B cell (primary cell): ENCODE measurements at regions not wholly inside any gene's neighbourhood (a gene's known extent, or its start where the extent isn't known, plus 50 kb on each side); places are given as distances from the start of the nearest gene placed in this dataset.

Experiments used
- ATAC-seq: fragments of 200-7000 bp; cut with Tn5 transposase; one replicate; pipeline ENCODE4 v1.10.0; 2021; ENCODE audit warnings: low read depth, mild to moderate bottlenecking, moderate number of reproducible peaks, moderate library complexity
- CTCF ChIA-PET: fragments of 350-600 bp; sonication (Branson Sonifier 250); formaldehyde crosslinking; loops from one replicate; lab custom pipeline; 2021; ENCODE audit warnings: antibody characterized with exemption, inconsistent platforms; lab: Charles Lee
- POLR2A ChIA-PET: fragments of 350-600 bp; sonication (Branson Sonifier 250); formaldehyde crosslinking; loops from one replicate; lab custom pipeline; 2021; ENCODE audit warnings: antibody characterized with exemption; lab: Charles Lee
- DNase-seq: peaks from one replicate; pipeline ENCODE4 v3.0.0; 2013
- H2AFZ ChIP-seq: 2 replicates; pipeline ENCODE4 v1.6.1; 2012; ENCODE audit warnings: mild to moderate bottlenecking, low read depth, low read length; ENCODE audit not compliant: insufficient read depth, poor library complexity, severe bottlenecking
- H3K27ac ChIP-seq, 2 donors: 1 replicate in 1 of 2; 2 replicates in 1 of 2; pipeline ENCODE4 v1.5.1; 2012 to 2013; ENCODE audit warnings: low read length in 2 of 2, mild to moderate bottlenecking in 2 of 2, moderate library complexity in 1 of 2
- H3K27me3 ChIP-seq, 4 experiments: fragments of 200-600 bp in 1 of 4; sonication (generic) in 1 of 4; replicated peaks in 1 of 4; 1 replicate in 2 of 4; 2 replicates in 2 of 4; pipeline versions ENCODE4 v1.6.1 to v1.7.0; 2013 to 2016; ENCODE audit warnings: low read length in 3 of 4, mild to moderate bottlenecking in 2 of 4, mixed read lengths in 1 of 4, moderate library complexity in 1 of 4; ENCODE audit not compliant: insufficient read depth in 4 of 4, control insufficient read depth in 3 of 4; ENCODE audit errors: control extremely low read depth in 1 of 4
- H3K36me3 ChIP-seq, 2 experiments: replicated peaks in 1 of 2; 1 replicate in 1 of 2; 2 replicates in 1 of 2; pipeline versions ENCODE4 v1.6.1 to v1.7.1; 2013; ENCODE audit warnings: low read length in 1 of 2; ENCODE audit not compliant: insufficient read depth in 2 of 2, control insufficient read depth in 1 of 2; ENCODE audit errors: control extremely low read depth in 1 of 2, extremely low read depth in 1 of 2
- H3K4me1 ChIP-seq, 2 donors: fragments of 200-600 bp in 1 of 2; sonication (generic) in 1 of 2; 1 replicate in 1 of 2; 2 replicates in 1 of 2; pipeline versions ENCODE4 v1.5.1 to v1.6.1; 2013 to 2017; ENCODE audit warnings: low read length in 2 of 2; ENCODE audit not compliant: control insufficient read depth in 2 of 2, insufficient read depth in 2 of 2
- H3K4me2 ChIP-seq: replicated peaks from 2 replicates; pipeline ENCODE3; 2012; ENCODE audit warnings: mild to moderate bottlenecking, low read depth, low read length; ENCODE audit not compliant: poor library complexity, severe bottlenecking
- H3K4me3 ChIP-seq, 5 experiments: fragments of 200-600 bp in 1 of 5; sonication (generic) in 1 of 5; 1 replicate in 3 of 5; 2 replicates in 2 of 5; pipeline versions ENCODE4 v1.5.1 to v1.7.0; 2011 to 2016; ENCODE audit warnings: low read length in 4 of 5, mild to moderate bottlenecking in 4 of 5, low read depth in 2 of 5, control low read depth in 1 of 5, moderate library complexity in 1 of 5; ENCODE audit not compliant: insufficient read depth in 1 of 5; ENCODE audit errors: control extremely low read depth in 1 of 5, extremely low read depth in 1 of 5
- H3K79me2 ChIP-seq: fragments of 200-600 bp; sonication (generic); one replicate; pipeline ENCODE4 v1.6.0; 2016; ENCODE audit warnings: low read length; ENCODE audit not compliant: control insufficient read depth, insufficient read depth
- H3K9ac ChIP-seq: fragments of 200-600 bp; sonication (generic); 2 replicates; pipeline ENCODE4 v1.6.1; 2017; ENCODE audit warnings: mild to moderate bottlenecking, low read length, moderate library complexity
- H3K9me3 ChIP-seq, 3 donors: one replicate each; pipeline versions ENCODE4 v1.6.1 to v1.7.1; 2013; ENCODE audit warnings: low read length in 2 of 3; ENCODE audit not compliant: control insufficient read depth in 2 of 3, insufficient read depth in 1 of 3; ENCODE audit errors: control extremely low read depth in 1 of 3
- H4K20me1 ChIP-seq: 2 replicates; pipeline ENCODE4 v1.6.0; 2012; ENCODE audit warnings: mild to moderate bottlenecking, low read length; ENCODE audit not compliant: insufficient read depth, control insufficient read depth, poor library complexity, severe bottlenecking
- H3K27ac Mint-ChIP-seq: one replicate; pipeline ENCODE4 v1.8.0; 2021; ENCODE audit warnings: mixed read lengths
- H3K27me3 Mint-ChIP-seq: one replicate; pipeline ENCODE4 v1.8.0; 2021; ENCODE audit warnings: mixed read lengths
- H3K4me1 Mint-ChIP-seq: one replicate; pipeline ENCODE4 v1.8.0; 2021; ENCODE audit warnings: mixed read lengths
- H3K4me3 Mint-ChIP-seq: one replicate; pipeline ENCODE4 v1.8.0; 2021; ENCODE audit warnings: mixed read lengths
- H3K9me3 Mint-ChIP-seq: one replicate; pipeline ENCODE4 v1.8.0; 2022; ENCODE audit warnings: mixed read lengths; ENCODE audit not compliant: insufficient read depth
- EZH2 ChIP-seq: IDR thresholded peaks from 2 replicates; pipeline ENCODE4 v1.6.1; 2012; ENCODE audit warnings: borderline replicate concordance, low read depth, mild to moderate bottlenecking, moderate library complexity, low read length; ENCODE audit not compliant: insufficient read depth, poor library complexity, severe bottlenecking
- WGBS: methylation state at CpG from one replicate; pipeline ENCODE4 v1.1.5; 2013; ENCODE audit warnings: missing lambda C conversion rate; ENCODE audit not compliant: insufficient coverage; 5-methylcytosine and 5-hydroxymethylcytosine counted together
- intact Hi-C: fragments of 100-400 bp; cut with micrococcal nuclease; formaldehyde crosslinking; loops from one replicate; pipeline ENCODE4 v1.10.0; 2022
- TF ChIP-seq, protein P1 (sequence below): fragments of 200-600 bp; IDR thresholded peaks from one replicate; pipeline ENCODE4 v1.8.0; 2022; ENCODE audit warnings: antibody characterized with exemption, mild to moderate bottlenecking

DNA sequence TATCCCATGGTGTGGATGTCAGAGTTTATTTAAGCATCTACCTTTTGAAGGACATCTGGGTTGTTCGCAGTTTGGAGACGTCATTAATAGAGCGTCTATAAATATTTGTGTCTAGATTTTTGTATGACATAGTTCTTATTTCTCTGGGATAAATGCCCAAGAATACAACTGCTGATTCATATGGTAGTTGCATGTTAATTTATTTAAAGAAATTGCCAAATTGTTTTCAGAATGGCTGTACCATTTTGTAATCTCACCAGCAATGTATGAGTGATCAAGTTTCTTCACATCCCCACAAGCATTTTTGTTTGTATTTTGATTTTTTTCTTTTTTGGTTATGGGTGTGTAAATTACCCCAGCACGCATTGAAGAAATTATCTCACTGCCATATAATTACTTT is 656.9 kb downstream of the NTRK3 start:
- Histone ChIP-seq H3K4me1 (no peaks in the 10 kb centered on the region), H4K20me1 (no peaks in the 10 kb centered on the region), H3K27me3 (no peaks in the 10 kb centered on the region), H3K9me3 (no peaks in the 10 kb centered on the region), H3K79me2 (no peaks in the 10 kb centered on the region), H3K4me3 (no peak overlapping the region), H3K4me2 (no peak overlapping the region), H3K9ac (no peak overlapping the region), H3K27ac (no peak overlapping the region), H3K36me3 (no peaks in the 10 kb centered on the region), H2AFZ (no peak overlapping the region)
- POLR2A ChIA-PET: no interaction called here
- DNase-seq (no peak), ATAC-seq (no peak)
- WGBS: 93% methylated on average over 3 of the region's 4 CpGs
- Mint-ChIP-seq H3K9me3 (no peaks in the 10 kb centered on the region), H3K4me3 (no peak overlapping the region), H3K27me3 (no peaks in the 10 kb centered on the region), H3K27ac (no peak overlapping the region), H3K4me1 (no peaks in the 10 kb centered on the region)
- intact Hi-C loops: no loop called here
- TF ChIP-seq, protein P1, sequence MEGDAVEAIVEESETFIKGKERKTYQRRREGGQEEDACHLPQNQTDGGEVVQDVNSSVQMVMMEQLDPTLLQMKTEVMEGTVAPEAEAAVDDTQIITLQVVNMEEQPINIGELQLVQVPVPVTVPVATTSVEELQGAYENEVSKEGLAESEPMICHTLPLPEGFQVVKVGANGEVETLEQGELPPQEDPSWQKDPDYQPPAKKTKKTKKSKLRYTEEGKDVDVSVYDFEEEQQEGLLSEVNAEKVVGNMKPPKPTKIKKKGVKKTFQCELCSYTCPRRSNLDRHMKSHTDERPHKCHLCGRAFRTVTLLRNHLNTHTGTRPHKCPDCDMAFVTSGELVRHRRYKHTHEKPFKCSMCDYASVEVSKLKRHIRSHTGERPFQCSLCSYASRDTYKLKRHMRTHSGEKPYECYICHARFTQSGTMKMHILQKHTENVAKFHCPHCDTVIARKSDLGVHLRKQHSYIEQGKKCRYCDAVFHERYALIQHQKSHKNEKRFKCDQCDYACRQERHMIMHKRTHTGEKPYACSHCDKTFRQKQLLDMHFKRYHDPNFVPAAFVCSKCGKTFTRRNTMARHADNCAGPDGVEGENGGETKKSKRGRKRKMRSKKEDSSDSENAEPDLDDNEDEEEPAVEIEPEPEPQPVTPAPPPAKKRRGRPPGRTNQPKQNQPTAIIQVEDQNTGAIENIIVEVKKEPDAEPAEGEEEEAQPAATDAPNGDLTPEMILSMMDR: no peak
- no peak for TF ChIP-seq EZH2
- CTCF ChIA-PET: no interaction called here

DNA sequence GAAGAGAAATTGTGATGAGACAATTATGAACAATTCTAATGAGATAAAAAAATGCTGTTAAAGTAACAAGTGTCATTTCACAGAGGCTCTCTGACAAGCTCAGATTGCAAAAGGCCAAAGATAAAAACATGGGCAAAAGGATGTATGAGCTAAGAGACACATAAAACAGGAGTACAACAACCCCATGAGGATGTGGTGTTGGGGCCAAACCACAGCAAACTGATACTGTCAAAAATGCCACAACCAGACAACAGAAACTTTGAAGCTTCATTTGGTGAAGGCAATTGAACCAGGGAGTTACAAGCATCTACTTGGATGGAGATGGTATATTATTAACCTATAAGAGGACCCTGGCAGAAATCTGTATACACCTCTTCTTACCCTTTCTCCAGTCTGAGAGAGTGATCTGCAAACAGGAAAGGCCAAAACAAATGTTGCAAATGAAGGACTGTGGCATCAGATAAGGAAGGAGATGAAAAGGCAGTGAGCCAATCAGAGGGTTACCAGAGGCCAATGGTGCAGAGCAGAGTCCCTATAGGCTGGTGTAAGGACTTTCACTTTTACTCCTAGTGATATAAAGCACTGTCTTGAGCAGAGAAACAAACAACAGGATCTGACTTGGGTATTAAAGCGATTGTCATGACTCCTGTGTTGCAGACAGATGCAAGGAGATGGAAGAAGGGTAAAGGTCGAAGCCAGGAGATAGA is 659.0 kb downstream of the NTRK3 start:
- Histone ChIP-seq H2AFZ (no peak overlapping the region), H3K4me1 (no peaks in the 10 kb centered on the region), H3K27ac (no peak overlapping the region), H3K4me2 (no peak overlapping the region), H3K79me2 (no peaks in the 10 kb centered on the region), H3K9me3 (peaks cover 0 to 5% (median 0%) of the 10 kb centered on the region in 3 donors), H3K9ac (no peak overlapping the region), H3K27me3 (no peaks in the 10 kb centered on the region), H3K4me3 (no peak overlapping the region), H4K20me1 (no peaks in the 10 kb centered on the region), H3K36me3 (no peaks in the 10 kb centered on the region)
- WGBS: no CpG with 5 or more reads among the region's 2 CpGs
- Mint-ChIP-seq H3K27me3 (no peaks in the 10 kb centered on the region), H3K27ac (no peak overlapping the region), H3K4me1 (no peaks in the 10 kb centered on the region), H3K9me3 (peaks cover 5% of the 10 kb centered on the region), H3K4me3 (no peak overlapping the region)
- ChIA-PET POLR2A (no interaction called here), CTCF (no interaction called here)
- DNase-seq: no peak
- ATAC-seq: peak; percentile 17
- intact Hi-C loops: no loop called here
- TF ChIP-seq EZH2: no peak
- TF ChIP-seq, protein P1: no peak
